HG03432 (cell line): ENCODE measurements at regions not wholly inside any gene's neighbourhood (a gene's known extent, or its start where the extent isn't known, plus 50 kb on each side); places are given as distances from the start of the nearest gene placed in this dataset.

ENCODE experiments used
- ATAC-seq: cut with Tn5 transposase; IDR thresholded peaks from one replicate; pipeline ENCODE4 v1.9.1; 2021; ENCODE audit warnings: mild to moderate bottlenecking, moderate library complexity; ENCODE audit not compliant: unreplicated experiment

- no peak for ATAC-seq
These were observed 98.4 kb upstream of the GULP1 start for GRCh38 chr2:188193230-188193629.

- no peak for ATAC-seq
These were observed 95.2 kb upstream of the GULP1 start for GRCh38 chr2:188196343-188197008.

- ATAC-seq = no peak
These were observed 92.0 kb upstream of the GULP1 start for GRCh38 chr2:188199716-188200128.

GRCh38 chr2:188201639-188202038 is 90.0 kb upstream of the GULP1 start:
- no peak for ATAC-seq

- no peak for ATAC-seq
These were observed 88.9 kb upstream of the GULP1 start for GRCh38 chr2:188202777-188203176.

- ATAC-seq = no peak
These were observed 87.9 kb upstream of the GULP1 start for GRCh38 chr2:188203776-188204175.

GRCh38 chr2:188204824-188205223 is 86.8 kb upstream of the GULP1 start:
- no peak for ATAC-seq

GRCh38 chr2:188207554-188207953 is 84.1 kb upstream of the GULP1 start:
- no peak for ATAC-seq

- no peak for ATAC-seq
These were observed 82.5 kb upstream of the GULP1 start for GRCh38 chr2:188209218-188209617.

GRCh38 chr2:188217264-188217663 is 74.4 kb upstream of the GULP1 start:
- no peak for ATAC-seq

GRCh38 chr2:188219541-188219940 is 72.1 kb upstream of the GULP1 start:
- no peak for ATAC-seq

GRCh38 chr2:188220535-188220934 is 71.1 kb upstream of the GULP1 start:
- ATAC-seq = no peak

- no peak for ATAC-seq
These were observed 64.0 kb upstream of the GULP1 start for GRCh38 chr2:188227713-188228112.

GRCh38 chr2:188235364-188235763 is 56.3 kb upstream of the GULP1 start:
- peak; percentile 98 for ATAC-seq

GRCh38 chr2:188238386-188238785 is 53.3 kb upstream of the GULP1 start:
- no peak for ATAC-seq
